PC-9 (cell line): ENCODE measurements at regions not wholly inside any gene's neighbourhood (a gene's known extent, or its start where the extent isn't known, plus 50 kb on each side); places are given as distances from the start of the nearest gene placed in this dataset.

ENCODE experiments used
- CTCF ChIP-seq: fragments of 200-600 bp; sonication (generic); conservative IDR thresholded peaks from 2 replicates; pipeline ENCODE4 v1.6.1; 2017; ENCODE audit warnings: mixed run types, antibody characterized with exemption, mild to moderate bottlenecking, moderate library complexity
- EZH2 ChIP-seq: fragments of 200-600 bp; sonication (generic); IDR thresholded peaks from 2 replicates; pipeline ENCODE4 v1.8.0; 2017; ENCODE audit warnings: antibody characterized with exemption, low read depth

GRCh38 chr22:34861787-34862186 is 204.2 kb upstream of the ISX start:
- TF ChIP-seq CTCF (no peak), EZH2 (no peak)
